NCI-H82 treated with DMSO at 0.1 percent for 48 hours (cell line): ENCODE measurements at regions not wholly inside any gene's neighbourhood (a gene's known extent, or its start where the extent isn't known, plus 50 kb on each side); places are given as distances from the start of the nearest gene placed in this dataset.
"Not testable (repeated sequence)": the region's sequence is repeated elsewhere in the genome, so short reads cannot be mapped to it uniquely, and the experiment has no call there.

ENCODE experiments used
- DNase-seq: peaks from one replicate; lab custom pipeline; 2025; ENCODE audit not compliant: unreplicated experiment; lab: John Stamatoyannopoulos, UW

DNA sequence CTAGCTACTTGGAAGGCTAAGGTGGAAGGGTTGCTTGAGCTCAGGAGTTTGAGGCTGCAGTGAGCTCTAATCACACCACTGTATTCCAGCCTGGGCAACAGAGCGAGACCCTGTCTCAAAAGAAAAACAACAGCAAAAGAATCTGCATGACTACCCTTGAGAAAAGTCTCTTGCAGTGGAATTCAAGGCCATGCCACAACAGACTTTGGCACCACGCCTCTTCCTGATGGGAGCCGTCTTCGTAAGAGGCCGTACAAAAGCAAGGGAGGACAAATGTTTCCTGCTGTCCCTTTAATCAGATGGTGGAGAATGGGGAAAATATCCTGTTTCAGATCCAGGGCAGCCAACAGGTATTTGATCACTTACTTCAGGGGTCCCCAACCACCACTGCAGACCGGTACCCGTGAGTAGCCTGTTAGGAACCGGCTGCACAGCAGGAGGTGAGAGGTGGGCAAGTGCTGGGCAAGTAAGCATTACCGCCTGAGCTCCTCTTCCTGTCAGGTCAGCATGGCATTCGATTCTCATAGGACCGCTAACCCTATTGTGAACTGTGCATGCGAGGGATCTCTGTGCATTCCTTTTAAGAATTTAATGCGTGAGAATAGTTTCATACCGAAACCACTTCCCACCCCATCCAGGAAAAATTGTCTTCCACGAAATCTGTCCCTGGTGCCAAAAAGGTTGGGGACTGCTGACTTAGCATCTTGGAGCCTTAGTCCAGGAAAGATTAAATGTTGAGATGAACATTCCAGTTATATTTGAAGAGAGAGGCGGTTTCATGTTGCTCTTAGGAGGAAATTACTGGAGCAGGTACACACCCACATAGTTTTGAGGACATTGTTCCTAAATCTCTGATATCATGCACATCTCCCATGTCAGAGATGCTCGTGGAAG lies 94.4 kb upstream of the XPO1 start:
- no peak for DNase-seq

DNA sequence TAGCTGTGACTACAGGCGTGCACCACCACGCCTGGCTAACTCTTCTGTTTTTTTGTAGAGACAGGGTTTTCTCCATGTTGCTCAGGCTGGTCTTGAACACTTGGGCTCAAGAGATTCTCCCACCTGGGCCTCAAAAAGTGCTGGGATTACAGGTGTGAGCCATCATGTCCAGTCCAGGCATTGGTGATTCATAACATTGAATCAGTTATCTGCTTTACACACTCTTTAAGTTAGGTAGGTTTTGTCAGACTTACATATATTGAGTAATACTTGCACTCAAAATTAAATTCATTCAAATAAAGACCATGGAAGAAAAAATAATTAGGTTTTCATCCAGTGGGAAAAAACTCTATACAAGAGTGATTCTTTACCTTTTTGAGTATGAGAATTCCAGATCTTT lies 93.2 kb upstream of the XPO1 start:
- DNase-seq, result no peak

DNA sequence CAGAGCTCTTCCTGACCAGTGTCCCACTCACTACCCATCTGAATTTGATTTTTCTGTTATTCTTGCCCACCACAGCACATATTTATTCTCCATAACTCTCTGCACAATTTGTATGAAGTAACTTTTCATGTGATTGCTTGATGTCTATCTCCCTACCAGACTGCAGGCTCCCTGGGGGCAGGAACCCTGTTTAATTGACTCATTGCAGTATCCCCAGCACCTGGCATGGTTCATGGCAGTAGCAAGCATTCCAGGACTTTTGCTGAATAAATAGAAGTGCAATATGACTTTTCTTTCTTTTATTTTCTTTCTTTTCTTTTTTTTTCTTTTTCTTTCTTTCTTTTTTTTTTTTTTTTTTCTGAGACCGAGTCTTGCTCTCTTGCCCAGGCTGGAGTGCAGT lies 88.7 kb upstream of the XPO1 start:
- DNase-seq, result no peak

DNA sequence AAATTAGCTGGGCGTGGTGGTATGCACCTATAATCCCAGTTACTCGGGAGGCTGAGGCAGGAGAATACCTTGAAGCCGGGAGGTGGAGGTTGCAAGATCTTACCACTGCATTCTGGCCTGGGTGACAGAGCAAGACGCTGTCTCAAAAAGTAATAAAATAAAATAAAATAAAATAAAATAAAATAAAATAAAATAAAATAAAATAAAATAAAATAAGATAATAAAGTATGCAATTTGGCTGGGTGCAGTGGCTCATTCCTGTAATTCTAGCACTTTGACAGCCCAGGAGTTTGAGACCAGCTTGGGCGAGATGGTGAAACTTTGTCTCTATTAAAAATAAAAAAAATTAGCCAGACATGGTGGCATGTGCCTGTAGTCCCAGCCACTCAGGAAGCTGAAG lies 85.6 kb upstream of the XPO1 start:
- DNase-seq, result no peak

DNA sequence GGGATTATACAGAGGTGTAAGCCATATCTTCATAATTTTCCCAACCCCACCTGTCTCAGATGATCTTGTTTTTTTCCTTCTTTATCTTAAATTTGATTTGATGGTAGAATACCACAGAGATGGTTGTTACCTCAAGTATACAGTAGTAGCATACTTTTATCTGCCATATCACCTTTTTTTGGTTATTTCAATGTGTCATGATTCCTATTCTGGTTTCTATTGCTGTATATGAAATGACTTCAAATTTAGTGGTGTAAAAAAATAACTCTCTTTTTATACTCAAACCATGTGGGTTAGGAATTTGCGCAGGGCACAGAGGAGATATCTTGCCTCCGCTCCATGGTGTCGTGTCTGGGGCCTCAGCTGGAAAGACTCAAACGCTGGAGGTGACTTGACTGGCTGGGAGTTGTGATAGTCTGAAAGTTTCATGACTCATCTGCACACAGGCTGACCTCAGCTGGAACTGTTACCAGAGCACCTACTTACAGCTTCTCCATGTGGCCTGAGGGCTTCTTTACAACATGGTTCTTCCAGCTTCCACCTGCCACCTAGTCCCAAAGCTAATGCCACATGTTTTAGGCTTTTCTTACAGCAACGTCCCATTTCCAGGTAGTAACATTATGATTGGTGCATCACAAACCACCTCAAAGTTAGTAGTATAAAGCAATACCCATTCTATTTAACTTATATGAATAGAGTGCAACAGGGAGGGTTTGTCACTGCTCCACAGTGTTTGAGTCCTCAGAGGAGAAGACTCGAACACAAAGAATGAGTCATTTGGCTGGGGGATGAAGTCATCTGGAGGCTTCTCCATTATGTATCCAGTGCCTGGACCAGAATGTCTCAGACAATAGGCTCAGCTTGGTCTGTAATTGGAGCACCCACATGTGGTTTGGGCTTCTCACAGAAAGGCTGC lies 82.3 kb upstream of the XPO1 start:
- DNase-seq, result no peak

DNA sequence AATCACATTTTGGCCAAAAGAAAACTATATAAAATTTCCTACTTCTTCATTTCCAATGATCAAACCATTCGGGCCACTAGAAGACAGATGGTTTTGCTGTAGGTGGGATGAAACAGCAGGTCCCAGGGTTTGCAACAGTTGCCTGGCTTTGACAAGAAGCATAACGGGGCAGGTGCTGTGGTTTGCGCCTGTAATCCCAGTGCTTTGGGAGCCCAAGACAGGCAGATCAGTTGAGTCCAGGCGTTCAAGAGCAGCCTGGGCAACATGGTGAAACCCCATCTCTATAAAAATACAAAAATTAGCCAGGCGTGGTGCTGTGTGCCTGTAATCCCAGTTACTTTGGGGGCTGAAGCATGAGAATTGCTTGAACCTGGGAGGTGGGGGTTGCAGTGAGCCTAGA lies 81.4 kb upstream of the XPO1 start:
- no peak for DNase-seq

DNA sequence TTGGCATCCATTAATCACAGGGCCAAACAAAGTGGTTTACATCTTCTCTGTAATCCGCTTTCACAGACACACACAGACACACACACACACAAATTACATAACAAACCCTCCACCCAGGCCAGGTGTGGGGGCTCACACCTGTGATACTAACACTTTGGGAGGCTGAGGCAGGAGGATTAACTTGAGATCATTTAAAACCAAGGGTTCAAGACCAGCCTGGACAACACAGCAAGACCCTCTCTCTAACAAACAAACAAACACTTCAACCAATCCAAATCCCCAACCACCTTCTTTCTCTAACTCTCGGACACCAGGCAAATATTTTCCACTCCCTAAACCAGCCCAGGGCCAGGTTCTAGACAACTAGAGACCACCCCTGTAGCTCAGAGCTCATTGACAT lies 79.5 kb upstream of the XPO1 start:
- DNase-seq, result no peak

DNA sequence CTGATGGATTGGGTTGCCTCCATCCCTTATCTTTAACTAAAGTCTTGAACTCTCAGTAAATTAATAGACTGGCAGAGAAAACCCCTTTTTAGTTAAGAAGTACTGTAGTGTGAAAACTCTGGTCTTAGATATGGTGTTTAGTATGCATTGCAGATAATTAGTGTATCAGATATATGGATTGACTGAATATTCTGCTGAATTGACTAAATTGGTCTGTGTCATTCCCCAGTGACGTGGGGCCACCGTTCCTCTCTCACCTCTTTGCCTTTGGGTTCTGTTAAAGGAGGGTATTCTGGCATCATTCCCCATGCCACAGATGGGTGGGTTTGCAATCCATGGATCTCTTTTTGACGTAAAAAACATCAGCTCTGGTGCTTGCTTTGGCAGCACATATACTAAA lies 67.1 kb upstream of the XPO1 start:
- DNase-seq, result no peak

DNA sequence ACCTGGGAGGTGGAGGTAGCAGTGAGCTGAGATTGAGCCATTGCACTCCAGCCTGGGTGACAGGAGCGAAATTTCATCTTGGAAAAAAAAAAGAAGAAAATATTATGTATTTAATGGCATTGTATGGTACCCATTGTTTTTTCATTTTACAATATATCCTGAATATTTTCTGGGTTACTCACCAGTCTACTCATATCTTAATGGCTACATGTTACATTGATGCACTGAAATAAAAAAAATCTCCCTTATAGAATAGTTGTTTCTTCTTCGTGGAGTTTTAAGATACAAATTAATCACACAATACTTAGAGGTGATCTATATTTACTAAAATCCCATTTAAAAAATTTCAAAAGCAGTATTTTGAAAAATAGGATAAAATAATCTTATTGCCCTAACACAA lies 66.3 kb upstream of the XPO1 start:
- no peak for DNase-seq

DNA sequence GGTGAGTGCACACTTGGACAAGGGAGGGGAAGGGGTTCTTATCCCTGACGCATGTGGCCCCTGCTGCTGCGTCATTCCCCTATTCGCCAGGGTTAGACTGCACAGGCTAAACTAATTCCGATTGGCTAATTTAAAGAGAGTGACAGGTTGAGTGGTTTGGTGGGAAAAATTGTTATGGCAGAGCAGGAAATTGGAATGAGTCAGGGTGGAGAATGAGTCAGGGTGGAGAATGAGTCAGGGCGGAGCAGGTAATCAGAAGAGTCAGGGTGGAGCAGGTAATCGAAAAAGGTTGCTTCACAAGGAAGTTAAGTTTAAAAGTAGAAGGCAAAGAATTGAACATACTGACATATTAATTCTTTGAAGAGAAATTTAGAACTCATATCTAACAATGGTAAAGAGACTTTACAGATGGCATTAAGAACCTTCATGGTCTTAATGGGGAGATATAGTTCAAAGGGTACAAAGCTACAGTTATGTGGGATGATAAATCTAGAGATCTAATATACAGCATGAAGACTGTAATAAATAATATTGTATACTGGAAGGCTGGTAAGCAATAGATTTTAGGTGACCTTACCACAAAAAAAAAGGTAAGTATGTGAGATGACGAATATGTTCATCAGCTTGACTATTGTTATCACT lies 60.5 kb upstream of the XPO1 start:
- not testable (repeated sequence) for DNase-seq

DNA sequence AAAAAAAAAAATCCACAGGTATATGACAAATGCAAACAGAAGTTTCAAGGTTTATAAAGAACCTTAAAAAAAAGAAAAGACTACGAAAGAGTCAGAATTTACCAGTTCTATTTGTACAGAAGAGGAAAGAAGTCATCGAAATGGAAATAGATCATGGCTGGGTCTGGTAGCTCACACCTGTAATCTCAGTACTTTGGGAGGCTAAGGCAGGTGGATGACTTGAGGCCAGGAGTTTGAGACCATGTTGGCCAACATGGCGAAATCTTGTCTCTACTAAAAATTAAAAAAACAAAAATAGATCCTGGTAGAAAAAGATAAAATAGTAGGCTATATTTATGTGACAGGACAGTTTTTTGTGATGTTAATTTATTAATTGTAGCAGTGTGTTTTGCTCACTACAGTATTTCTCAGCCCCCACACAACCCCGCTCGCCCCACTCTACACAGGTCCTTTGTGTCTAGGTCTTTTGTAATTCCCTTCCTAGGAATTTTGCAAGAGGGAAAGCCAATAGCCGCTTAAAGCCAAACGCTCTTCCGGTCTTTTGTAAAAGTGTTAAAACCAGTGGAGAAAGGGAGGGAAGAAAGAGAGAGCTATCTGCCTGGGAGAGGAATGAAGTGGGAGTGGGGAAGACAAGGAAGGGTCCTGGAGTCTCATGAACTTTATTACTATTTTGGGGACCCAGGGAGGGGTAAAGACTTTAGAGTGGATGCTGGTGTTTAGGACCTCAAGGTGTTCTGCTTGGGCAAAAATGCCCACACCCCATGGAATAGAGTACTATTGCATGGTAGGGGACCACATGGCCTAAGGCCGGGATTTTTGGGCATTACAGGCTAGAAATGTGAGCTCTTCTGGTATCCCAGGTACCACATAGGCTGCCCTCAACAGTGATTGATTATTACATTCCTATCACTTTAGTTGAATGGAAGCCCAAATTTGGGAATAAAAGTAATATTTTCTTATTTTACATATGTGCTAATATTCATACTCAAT lies 59.4 kb upstream of the XPO1 start:
- DNase-seq, result no peak

DNA sequence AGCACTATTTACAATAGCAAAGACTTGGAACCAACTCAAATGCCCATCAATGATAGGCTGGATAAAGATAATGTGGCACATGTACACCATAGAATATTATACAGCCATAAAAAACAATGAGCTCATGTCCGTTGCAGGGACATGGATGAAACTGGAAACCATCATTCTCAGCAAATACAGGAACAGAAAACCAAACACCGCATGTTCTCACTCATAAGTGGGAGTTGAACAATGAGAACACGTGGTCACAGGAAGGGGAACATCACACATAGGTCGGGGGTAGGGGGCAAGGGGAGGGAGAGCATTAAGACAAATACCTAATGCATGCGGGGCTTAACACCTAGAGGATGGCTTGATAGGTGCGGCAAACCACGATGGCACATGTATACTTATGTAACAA lies 56.0 kb upstream of the XPO1 start:
- not testable (repeated sequence) for DNase-seq

DNA sequence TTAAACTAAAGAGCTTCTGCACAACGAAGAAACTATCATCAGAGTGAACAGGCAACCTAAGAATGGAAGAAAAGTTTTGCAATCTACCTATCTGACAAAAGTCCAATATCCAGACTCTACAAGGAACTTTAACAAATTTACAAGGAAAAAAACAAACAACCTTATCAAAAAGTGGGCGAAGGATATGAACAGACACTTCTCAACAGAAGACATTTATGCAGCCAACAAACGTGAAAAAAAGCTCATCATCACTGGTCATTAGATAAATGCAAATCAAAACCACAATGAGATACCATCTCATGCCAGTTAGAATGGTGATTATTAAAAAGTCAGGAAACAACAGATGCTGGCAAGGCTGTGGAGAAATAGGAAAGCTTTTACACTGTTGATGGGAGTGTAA lies 55.5 kb upstream of the XPO1 start:
- not testable (repeated sequence) for DNase-seq

DNA sequence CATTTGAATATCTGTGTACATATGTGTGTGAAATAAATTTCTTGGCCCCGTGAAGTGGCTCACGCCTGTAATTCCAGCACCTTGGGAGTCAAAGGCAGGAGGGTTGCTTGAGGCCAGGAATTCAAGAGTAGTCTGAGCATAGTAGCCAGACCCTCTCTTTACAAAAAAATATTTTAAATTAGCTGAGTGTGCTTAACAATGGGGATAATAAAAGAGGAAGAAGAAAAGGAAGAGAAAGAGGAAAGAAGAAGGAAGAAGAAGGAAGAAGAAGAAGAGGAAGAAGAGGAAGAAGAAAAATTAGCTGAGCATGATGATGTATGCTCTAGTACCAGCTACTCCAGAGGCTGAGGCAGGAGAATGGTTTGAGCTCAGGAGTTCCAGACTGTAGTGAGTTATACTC lies 52.1 kb upstream of the XPO1 start:
- DNase-seq, result no peak

DNA sequence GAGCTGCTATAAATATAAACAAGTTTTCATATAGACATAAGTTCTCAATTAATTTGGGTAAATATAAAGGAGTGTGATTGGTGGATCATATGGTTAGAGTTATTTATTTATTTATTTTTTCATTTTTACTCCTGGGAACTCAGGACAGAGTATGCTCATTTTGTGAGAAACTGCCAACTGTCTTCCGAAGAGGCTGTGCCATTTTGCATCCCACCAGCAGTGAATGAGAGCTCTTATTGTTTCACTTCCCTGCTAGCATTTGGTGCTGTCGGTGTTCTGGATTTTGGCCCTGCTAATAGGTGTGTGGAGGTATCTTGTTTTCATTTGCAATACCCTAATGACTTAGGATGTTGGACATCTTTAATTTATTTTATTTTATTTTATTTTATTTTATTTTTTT lies 50.4 kb upstream of the XPO1 start:
- DNase-seq, result no peak
